ENCODE measurements at regions not wholly inside any gene's neighbourhood (a gene's known extent, or its start where the extent isn't known, plus 50 kb on each side); places are given as distances from the start of the nearest gene placed in this dataset.

- no peak for TF ChIP-seq WT1 (tag by site-specific recombination; IDR thresholded peaks at IDR 0.05)
- no peak for TF ChIP-seq ZNF223 (tag by site-specific recombination; IDR thresholded peaks at IDR 0.05)
- no peak for TF ChIP-seq ZNF692 (tag by site-specific recombination; IDR thresholded peaks at IDR 0.05)
- TF ChIP-seq ZNF132 (tag by site-specific recombination; IDR thresholded peaks at IDR 0.05; ENCODE audit: borderline replicate concordance), result no peak
These were observed 68.1 kb upstream of the SLC22A16 start (continued) for GRCh38 chr6:110544472-110544871.

- POLR2A ChIA-PET, result no interaction called here
- Histone ChIP-seq H3K4me1 (ENCODE audit: control insufficient read depth, insufficient read depth, low read length) (no peaks in the 10 kb centered on the region), H3K4me3 (ENCODE audit: low read depth, low read length) (no peak overlapping the region), H3K27ac (ENCODE audit: extremely low read depth, low read depth, low read length) (no peak overlapping the region), H3K36me3 (ENCODE audit: control insufficient read depth in 2 of 2, insufficient read depth in 1 of 2, low read length in 2 of 2) (no peaks in the 10 kb centered on the region), H3K9me3 (ENCODE audit: control insufficient read depth, insufficient read depth, low read depth, low read length) (no peaks in the 10 kb centered on the region)
- CTCF ChIA-PET, result interaction anchor here (1.6 kb wide), 1 partner anchor 16 kb away, joined by 6 read pairs; no protein-coding TSS in a partner anchor
- TF ChIP-seq HIC1 (tag by site-specific recombination; IDR thresholded peaks at IDR 0.05), result peak; percentile 51; the same call in 1 of the 2 replicates
- no peak for TF ChIP-seq ZNF324 (tag by site-specific recombination; IDR thresholded peaks at IDR 0.05)
These were observed 66.7 kb upstream of the SLC22A16 start for GRCh38 chr6:110543106-110543505.

- no peaks in the 10 kb centered on the region for H3K36me3 ChIP-seq (ENCODE audit: control insufficient read depth in 2 of 2, insufficient read depth in 1 of 2, low read length in 2 of 2)
- TF ChIP-seq PRDM1 (tag by site-specific recombination; IDR thresholded peaks at IDR 0.05) (no peak), ZNF202 (tag by site-specific recombination; IDR thresholded peaks at IDR 0.05; ENCODE audit: borderline replicate concordance) (no peak), YY1 (tag by site-specific recombination; IDR thresholded peaks at IDR 0.05) (no peak), ZBTB48 (tag by site-specific recombination; IDR thresholded peaks at IDR 0.05) (no peak), SALL2 (tag by site-specific recombination; IDR thresholded peaks at IDR 0.05; ENCODE audit: borderline replicate concordance) (no peak), ZNF416 (tag by site-specific recombination; IDR thresholded peaks at IDR 0.05) (no peak), HOXC10 (CRISPR knock-in tag; IDR thresholded peaks at IDR 0.05) (no peak), ZNF18 (tag by site-specific recombination; IDR thresholded peaks at IDR 0.05) (no peak)
- ChIA-PET POLR2A (no interaction called here), CTCF (interaction anchor here (0.6 to 1.6 kb wide), 5 partner anchors 15 to 465 kb away, joined by 3 to 6 read pairs (median 6); no protein-coding TSS in a partner anchor)
- H3K9me3 ChIP-seq (ENCODE audit: control insufficient read depth, insufficient read depth, low read depth, low read length), result no peaks in the 10 kb centered on the region
- H3K27ac ChIP-seq (ENCODE audit: extremely low read depth, low read depth, low read length), result no peak overlapping the region
- H3K4me3 ChIP-seq (ENCODE audit: low read depth, low read length), result no peak overlapping the region
- no peaks in the 10 kb centered on the region for H3K4me1 ChIP-seq (ENCODE audit: control insufficient read depth, insufficient read depth, low read length)
These were observed 66.1 kb upstream of the SLC22A16 start for GRCh38 chr6:110542311-110543024.

Data from HEK293 (cell line).